ENCODE measurements at regions not wholly inside any gene's neighbourhood (a gene's known extent, or its start where the extent isn't known, plus 50 kb on each side); places are given as distances from the start of the nearest gene placed in this dataset.

DNA sequence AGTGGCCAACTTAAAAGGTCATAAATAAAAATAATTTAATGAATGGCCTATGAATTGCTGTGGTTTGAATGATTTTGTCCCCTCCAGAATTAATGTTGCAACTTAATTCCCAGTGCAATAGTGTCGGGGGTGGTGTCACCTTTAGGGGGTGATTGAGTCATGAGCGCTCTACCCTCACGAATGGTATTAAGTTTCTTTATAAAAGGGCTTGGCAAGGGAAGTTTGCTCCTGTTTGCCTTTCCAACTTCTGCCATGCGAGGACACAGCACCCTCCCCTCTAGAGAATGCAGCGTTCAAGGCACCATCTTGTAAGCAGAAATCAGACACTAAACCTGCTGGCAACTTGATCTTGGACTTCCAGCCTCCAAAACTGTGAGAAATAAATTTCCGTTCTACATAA is 253.3 kb downstream of the ATXN7L3B start:
- Histone ChIP-seq H3K4me1 (ENCODE audit: insufficient read depth, low read length) (no peaks in the 10 kb centered on the region), H3K9me3 (ENCODE audit: low read length) (no peaks in the 10 kb centered on the region), H3K4me3 (ENCODE audit: low read length) (no peak overlapping the region), H3K36me3 (ENCODE audit: insufficient read depth, low read length) (no peaks in the 10 kb centered on the region), H3K27me3 (ENCODE audit: insufficient read depth, low read length, poor library complexity, severe bottlenecking) (no peaks in the 10 kb centered on the region), H3K27ac (ENCODE audit: low read depth, low read length) (no peak overlapping the region)
- Mint-ChIP-seq H3K27ac (no peak overlapping the region), H3K4me1 (no peaks in the 10 kb centered on the region), H3K27me3 (peaks cover 0 to 5% of the 10 kb centered on the region in 2 donors), H3K36me3 (peaks cover 0 to 1% (median 0%) of the 10 kb centered on the region in 3 donors), H3K9me3 (peaks cover 0 to 3% (median 0%) of the 10 kb centered on the region in 5 donors), H3K4me3 (no peak overlapping the region)
- DNase-seq: no peak
- ChIA-PET POLR2A (no interaction called here), CTCF (no interaction called here)

DNA sequence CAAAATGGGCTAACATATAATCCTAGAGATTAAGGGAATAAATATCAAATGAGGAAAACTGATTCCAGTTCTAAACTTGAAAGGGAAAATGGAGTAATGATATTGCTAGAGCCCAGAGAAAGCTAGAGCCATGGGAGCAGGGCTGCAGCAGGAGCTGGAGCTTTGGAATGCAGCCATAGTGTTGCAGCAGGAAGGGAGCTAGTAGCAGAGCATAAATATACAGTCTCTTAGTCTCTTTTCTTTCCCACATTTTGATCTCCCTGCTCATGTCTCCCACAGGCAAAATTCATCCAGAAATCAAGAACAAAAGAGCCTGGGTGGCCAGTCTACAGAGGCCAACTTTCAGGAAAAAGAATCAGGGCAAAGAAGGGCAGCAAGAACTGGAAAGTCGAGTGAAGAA is 253.7 kb downstream of the ATXN7L3B start:
- Mint-ChIP-seq H3K4me1 (no peaks in the 10 kb centered on the region), H3K36me3 (no peaks in the 10 kb centered on the region), H3K27ac (no peak overlapping the region), H3K27me3 (peaks cover 0 to 4% of the 10 kb centered on the region in 2 donors), H3K9me3 (peaks cover 0 to 3% (median 0%) of the 10 kb centered on the region in 5 donors), H3K4me3 (no peak overlapping the region)
- Histone ChIP-seq H3K27ac (ENCODE audit: low read depth, low read length) (no peak overlapping the region), H3K4me3 (ENCODE audit: low read length) (no peak overlapping the region), H3K9me3 (ENCODE audit: low read length) (no peaks in the 10 kb centered on the region), H3K27me3 (ENCODE audit: insufficient read depth, low read length, poor library complexity, severe bottlenecking) (no peaks in the 10 kb centered on the region), H3K4me1 (ENCODE audit: insufficient read depth, low read length) (no peaks in the 10 kb centered on the region), H3K36me3 (ENCODE audit: insufficient read depth, low read length) (no peaks in the 10 kb centered on the region)
- POLR2A ChIA-PET: no interaction called here
- CTCF ChIA-PET: no interaction called here
- DNase-seq: no peak

DNA sequence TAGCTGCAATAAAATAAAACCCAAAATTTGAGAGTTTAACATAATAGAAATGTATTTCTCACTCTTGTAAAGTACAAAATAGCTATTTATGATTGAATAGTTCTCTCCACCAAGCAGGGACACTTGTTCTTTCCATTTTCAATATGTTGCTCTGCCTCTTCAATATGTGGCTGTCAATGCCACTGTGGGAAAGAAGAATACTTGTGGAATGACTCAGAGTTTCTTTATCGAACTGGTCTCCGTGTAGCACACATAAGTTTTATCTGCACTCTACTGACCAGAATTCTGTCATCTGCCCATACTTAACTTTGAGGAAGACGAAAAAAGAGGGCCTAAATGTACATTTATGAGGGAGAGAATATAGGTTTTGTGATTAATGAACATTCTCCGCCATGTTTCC is 256.9 kb downstream of the ATXN7L3B start:
- Mint-ChIP-seq H3K4me3 (no peak overlapping the region), H3K36me3 (no peaks in the 10 kb centered on the region), H3K4me1 (no peaks in the 10 kb centered on the region), H3K27me3 (no peaks in the 10 kb centered on the region), H3K9me3 (peaks cover 0 to 5% (median 0%) of the 10 kb centered on the region in 5 donors), H3K27ac (no peak overlapping the region)
- Histone ChIP-seq H3K4me3 (ENCODE audit: low read length) (no peak overlapping the region), H3K36me3 (ENCODE audit: insufficient read depth, low read length) (no peaks in the 10 kb centered on the region), H3K27ac (ENCODE audit: low read depth, low read length) (no peak overlapping the region), H3K4me1 (ENCODE audit: insufficient read depth, low read length) (no peaks in the 10 kb centered on the region), H3K9me3 (ENCODE audit: low read length) (no peaks in the 10 kb centered on the region), H3K27me3 (ENCODE audit: insufficient read depth, low read length, poor library complexity, severe bottlenecking) (no peaks in the 10 kb centered on the region)
- ChIA-PET CTCF (no interaction called here), POLR2A (no interaction called here)
- DNase-seq: no peak

DNA sequence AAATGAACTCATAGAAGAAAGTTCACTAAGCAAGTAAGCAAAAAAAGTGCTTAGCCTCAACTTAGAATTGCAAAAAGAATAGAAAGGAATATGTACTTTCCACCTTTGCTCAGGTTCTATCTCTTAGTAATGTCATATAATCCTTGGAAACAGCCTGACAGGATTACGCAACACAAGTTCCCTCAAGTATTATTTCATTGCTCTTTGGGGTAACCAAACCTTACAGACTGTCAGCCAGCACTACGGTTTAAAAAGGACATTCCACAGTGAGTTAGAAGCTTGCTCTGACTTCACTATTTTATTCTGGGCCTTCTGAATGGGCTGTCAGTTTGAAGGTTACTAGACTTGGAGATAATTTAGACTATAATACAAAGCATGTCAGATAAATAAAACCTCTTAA is 264.0 kb downstream of the ATXN7L3B start:
- H3K4me3 Mint-ChIP-seq: no peak overlapping the region
- H3K4me1 Mint-ChIP-seq: peaks cover 0 to 4% (median 0%) of the 10 kb centered on the region in 3 donors
- peaks cover 0 to 3% (median under 1%) of the 10 kb centered on the region in 5 donors for H3K9me3 Mint-ChIP-seq
- H3K27ac Mint-ChIP-seq: no peak overlapping the region
- Histone ChIP-seq H3K36me3 (ENCODE audit: insufficient read depth, low read length) (no peaks in the 10 kb centered on the region), H3K4me3 (ENCODE audit: low read length) (no peak overlapping the region), H3K27ac (ENCODE audit: low read depth, low read length) (no peak overlapping the region), H3K27me3 (ENCODE audit: insufficient read depth, low read length, poor library complexity, severe bottlenecking) (no peaks in the 10 kb centered on the region), H3K9me3 (ENCODE audit: low read length) (no peaks in the 10 kb centered on the region), H3K4me1 (ENCODE audit: insufficient read depth, low read length) (no peaks in the 10 kb centered on the region)
- ChIA-PET CTCF (no interaction called here), POLR2A (no interaction called here)
- H3K27me3 Mint-ChIP-seq: no peaks in the 10 kb centered on the region
- DNase-seq: no peak
- no peaks in the 10 kb centered on the region for H3K36me3 Mint-ChIP-seq

GRCh38 chr12:74816398-74817175 is 279.0 kb downstream of the ATXN7L3B start:
- H3K27ac Mint-ChIP-seq: no peak overlapping the region
- no peak overlapping the region for H3K27ac ChIP-seq (ENCODE audit: low read depth, low read length)
- no peak for DNase-seq
- H3K27me3 ChIP-seq (ENCODE audit: insufficient read depth, low read length, poor library complexity, severe bottlenecking): no peaks in the 10 kb centered on the region
- CTCF ChIA-PET: no interaction called here
- POLR2A ChIA-PET: no interaction called here
- H3K36me3 ChIP-seq (ENCODE audit: insufficient read depth, low read length): no peaks in the 10 kb centered on the region
- no peak overlapping the region for H3K4me3 ChIP-seq (ENCODE audit: low read length)
- no peaks in the 10 kb centered on the region for H3K4me1 ChIP-seq (ENCODE audit: insufficient read depth, low read length)
- H3K4me3 Mint-ChIP-seq: no peak overlapping the region
- no peaks in the 10 kb centered on the region for H3K27me3 Mint-ChIP-seq
- H3K9me3 Mint-ChIP-seq: peaks cover 0 to 12% (median 0%) of the 10 kb centered on the region in 5 donors
- no peaks in the 10 kb centered on the region for H3K36me3 Mint-ChIP-seq
- H3K9me3 ChIP-seq (ENCODE audit: low read length): no peaks in the 10 kb centered on the region
- no peaks in the 10 kb centered on the region for H3K4me1 Mint-ChIP-seq

GRCh38 chr12:74817499-74817898 is 279.9 kb downstream of the ATXN7L3B start:
- Mint-ChIP-seq H3K9me3 (peaks cover 0 to 12% (median 0%) of the 10 kb centered on the region in 5 donors), H3K4me1 (no peaks in the 10 kb centered on the region), H3K27ac (no peak overlapping the region), H3K36me3 (no peaks in the 10 kb centered on the region), H3K4me3 (no peak overlapping the region), H3K27me3 (no peaks in the 10 kb centered on the region)
- ChIA-PET CTCF (no interaction called here), POLR2A (no interaction called here)
- Histone ChIP-seq H3K4me3 (ENCODE audit: low read length) (no peak overlapping the region), H3K27me3 (ENCODE audit: insufficient read depth, low read length, poor library complexity, severe bottlenecking) (no peaks in the 10 kb centered on the region), H3K36me3 (ENCODE audit: insufficient read depth, low read length) (no peaks in the 10 kb centered on the region), H3K9me3 (ENCODE audit: low read length) (no peaks in the 10 kb centered on the region), H3K4me1 (ENCODE audit: insufficient read depth, low read length) (no peaks in the 10 kb centered on the region), H3K27ac (ENCODE audit: low read depth, low read length) (no peak overlapping the region)
- no peak for DNase-seq

- Histone ChIP-seq H3K27me3 (ENCODE audit: insufficient read depth, low read length, poor library complexity, severe bottlenecking) (no peaks in the 10 kb centered on the region), H3K27ac (ENCODE audit: low read depth, low read length) (no peak overlapping the region), H3K36me3 (ENCODE audit: insufficient read depth, low read length) (no peaks in the 10 kb centered on the region), H3K4me3 (ENCODE audit: low read length) (no peak overlapping the region), H3K4me1 (ENCODE audit: insufficient read depth, low read length) (no peaks in the 10 kb centered on the region), H3K9me3 (ENCODE audit: low read length) (no peaks in the 10 kb centered on the region)
- H3K36me3 Mint-ChIP-seq: no peaks in the 10 kb centered on the region
- H3K4me3 Mint-ChIP-seq: no peak overlapping the region
- CTCF ChIA-PET: interaction anchor here (0.6 kb wide), 1 partner anchor 48 kb away, joined by 3 read pairs; no protein-coding TSS in a partner anchor
- no peak overlapping the region for H3K27ac Mint-ChIP-seq
- no peak for DNase-seq
- H3K4me1 Mint-ChIP-seq: no peaks in the 10 kb centered on the region
- POLR2A ChIA-PET: no interaction called here
- peaks cover 0 to 12% (median 0%) of the 10 kb centered on the region in 5 donors for H3K9me3 Mint-ChIP-seq
- no peaks in the 10 kb centered on the region for H3K27me3 Mint-ChIP-seq
Measured at GRCh38 chr12:74818412-74818811, 280.8 kb downstream of the ATXN7L3B start.

- no peaks in the 10 kb centered on the region for H3K27me3 ChIP-seq (ENCODE audit: insufficient read depth, low read length, poor library complexity, severe bottlenecking)
- Mint-ChIP-seq H3K36me3 (no peaks in the 10 kb centered on the region), H3K27me3 (no peaks in the 10 kb centered on the region), H3K27ac (no peak overlapping the region), H3K4me3 (no peak overlapping the region), H3K9me3 (peaks cover 0 to 9% (median 1%) of the 10 kb centered on the region in 5 donors), H3K4me1 (no peaks in the 10 kb centered on the region)
- POLR2A ChIA-PET: no interaction called here
- CTCF ChIA-PET: no interaction called here
- H3K4me3 ChIP-seq (ENCODE audit: low read length): no peak overlapping the region
- H3K9me3 ChIP-seq (ENCODE audit: low read length): no peaks in the 10 kb centered on the region
- H3K4me1 ChIP-seq (ENCODE audit: insufficient read depth, low read length): no peaks in the 10 kb centered on the region
- no peak overlapping the region for H3K27ac ChIP-seq (ENCODE audit: low read depth, low read length)
- no peaks in the 10 kb centered on the region for H3K36me3 ChIP-seq (ENCODE audit: insufficient read depth, low read length)
- DNase-seq: no peak
Measured at GRCh38 chr12:74820324-74820723, 282.7 kb downstream of the ATXN7L3B start.
